Panc1 (cell line): ENCODE measurements at regions not wholly inside any gene's neighbourhood (a gene's known extent, or its start where the extent isn't known, plus 50 kb on each side); places are given as distances from the start of the nearest gene placed in this dataset.

Source experiments
- SIN3A ChIP-seq: IDR thresholded peaks from 2 replicates; pipeline ENCODE4 v1.6.1; 2012; ENCODE audit warnings: low read depth, mild to moderate bottlenecking, low read length, moderate library complexity, borderline replicate concordance; ENCODE audit not compliant: insufficient read depth
- TCF7L2 ChIP-seq: IDR thresholded peaks from 2 replicates; pipeline ENCODE4 v1.6.1; 2011; ENCODE audit warnings: mild to moderate bottlenecking, low read depth, low read length, inconsistent platforms
- TF ChIP-seq, protein P1 (sequence below): fragments of 450-650 bp; IDR thresholded peaks from 2 replicates; pipeline ENCODE4 v1.5.1; 2017; ENCODE audit warnings: mild to moderate bottlenecking
- TF ChIP-seq, protein P2 (sequence below), 2 experiments: IDR thresholded peaks; 2 replicates each; pipeline ENCODE4 v1.6.1; 2011 to 2012; ENCODE audit warnings: low read depth in 2 of 2, control low read depth in 1 of 2, low read length in 1 of 2, mild to moderate bottlenecking in 1 of 2, moderate library complexity in 1 of 2; ENCODE audit not compliant: insufficient read depth in 1 of 2

DNA sequence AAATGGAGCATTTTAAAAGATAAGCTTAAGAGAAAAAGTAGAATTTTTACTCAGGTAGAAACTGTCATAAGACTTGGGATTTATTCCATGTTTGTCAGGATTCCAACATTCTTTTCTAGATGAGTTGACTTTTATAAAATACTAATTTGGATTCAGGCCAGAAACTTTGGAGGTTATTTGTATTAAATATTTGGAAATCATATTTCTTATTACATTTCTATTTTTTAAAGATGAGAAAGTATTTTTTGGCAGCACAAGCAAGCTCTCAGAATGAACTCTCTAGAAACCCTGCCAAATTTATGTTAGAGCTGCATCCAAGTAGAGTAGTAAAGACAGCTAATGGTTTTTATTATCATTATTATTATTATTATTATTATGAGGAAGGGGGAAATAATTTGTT is 1014.9 kb upstream of the GJE1 start:
- TF ChIP-seq, protein P1, sequence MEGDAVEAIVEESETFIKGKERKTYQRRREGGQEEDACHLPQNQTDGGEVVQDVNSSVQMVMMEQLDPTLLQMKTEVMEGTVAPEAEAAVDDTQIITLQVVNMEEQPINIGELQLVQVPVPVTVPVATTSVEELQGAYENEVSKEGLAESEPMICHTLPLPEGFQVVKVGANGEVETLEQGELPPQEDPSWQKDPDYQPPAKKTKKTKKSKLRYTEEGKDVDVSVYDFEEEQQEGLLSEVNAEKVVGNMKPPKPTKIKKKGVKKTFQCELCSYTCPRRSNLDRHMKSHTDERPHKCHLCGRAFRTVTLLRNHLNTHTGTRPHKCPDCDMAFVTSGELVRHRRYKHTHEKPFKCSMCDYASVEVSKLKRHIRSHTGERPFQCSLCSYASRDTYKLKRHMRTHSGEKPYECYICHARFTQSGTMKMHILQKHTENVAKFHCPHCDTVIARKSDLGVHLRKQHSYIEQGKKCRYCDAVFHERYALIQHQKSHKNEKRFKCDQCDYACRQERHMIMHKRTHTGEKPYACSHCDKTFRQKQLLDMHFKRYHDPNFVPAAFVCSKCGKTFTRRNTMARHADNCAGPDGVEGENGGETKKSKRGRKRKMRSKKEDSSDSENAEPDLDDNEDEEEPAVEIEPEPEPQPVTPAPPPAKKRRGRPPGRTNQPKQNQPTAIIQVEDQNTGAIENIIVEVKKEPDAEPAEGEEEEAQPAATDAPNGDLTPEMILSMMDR: no peak
- TF ChIP-seq SIN3A (no peak), TCF7L2 (no peak)
- TF ChIP-seq, protein P2, sequence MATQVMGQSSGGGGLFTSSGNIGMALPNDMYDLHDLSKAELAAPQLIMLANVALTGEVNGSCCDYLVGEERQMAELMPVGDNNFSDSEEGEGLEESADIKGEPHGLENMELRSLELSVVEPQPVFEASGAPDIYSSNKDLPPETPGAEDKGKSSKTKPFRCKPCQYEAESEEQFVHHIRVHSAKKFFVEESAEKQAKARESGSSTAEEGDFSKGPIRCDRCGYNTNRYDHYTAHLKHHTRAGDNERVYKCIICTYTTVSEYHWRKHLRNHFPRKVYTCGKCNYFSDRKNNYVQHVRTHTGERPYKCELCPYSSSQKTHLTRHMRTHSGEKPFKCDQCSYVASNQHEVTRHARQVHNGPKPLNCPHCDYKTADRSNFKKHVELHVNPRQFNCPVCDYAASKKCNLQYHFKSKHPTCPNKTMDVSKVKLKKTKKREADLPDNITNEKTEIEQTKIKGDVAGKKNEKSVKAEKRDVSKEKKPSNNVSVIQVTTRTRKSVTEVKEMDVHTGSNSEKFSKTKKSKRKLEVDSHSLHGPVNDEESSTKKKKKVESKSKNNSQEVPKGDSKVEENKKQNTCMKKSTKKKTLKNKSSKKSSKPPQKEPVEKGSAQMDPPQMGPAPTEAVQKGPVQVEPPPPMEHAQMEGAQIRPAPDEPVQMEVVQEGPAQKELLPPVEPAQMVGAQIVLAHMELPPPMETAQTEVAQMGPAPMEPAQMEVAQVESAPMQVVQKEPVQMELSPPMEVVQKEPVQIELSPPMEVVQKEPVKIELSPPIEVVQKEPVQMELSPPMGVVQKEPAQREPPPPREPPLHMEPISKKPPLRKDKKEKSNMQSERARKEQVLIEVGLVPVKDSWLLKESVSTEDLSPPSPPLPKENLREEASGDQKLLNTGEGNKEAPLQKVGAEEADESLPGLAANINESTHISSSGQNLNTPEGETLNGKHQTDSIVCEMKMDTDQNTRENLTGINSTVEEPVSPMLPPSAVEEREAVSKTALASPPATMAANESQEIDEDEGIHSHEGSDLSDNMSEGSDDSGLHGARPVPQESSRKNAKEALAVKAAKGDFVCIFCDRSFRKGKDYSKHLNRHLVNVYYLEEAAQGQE (IDR thresholded peaks at IDR 0.05; ENCODE audit: insufficient read depth in 1 of 2, low read depth in 2 of 2, low read length in 1 of 2): no peak
